ENCODE measurements at regions not wholly inside any gene's neighbourhood (a gene's known extent, or its start where the extent isn't known, plus 50 kb on each side); places are given as distances from the start of the nearest gene placed in this dataset.

GRCh38 chr6:103886951-103887350 is 972.8 kb downstream of the HACE1 start:
- Mint-ChIP-seq H3K9me3 (peaks cover 1% of the 10 kb centered on the region), H3K27ac (no peak overlapping the region), H3K27me3 (ENCODE audit: insufficient read depth) (no peaks in the 10 kb centered on the region), H3K36me3 (ENCODE audit: low read depth) (no peaks in the 10 kb centered on the region), H3K4me3 (no peak overlapping the region), H3K4me1 (no peaks in the 10 kb centered on the region)
- Histone ChIP-seq H3K27me3 (ENCODE audit: control insufficient read depth, insufficient read depth, low read length, poor library complexity, severe bottlenecking) (no peaks in the 10 kb centered on the region), H3K27ac (ENCODE audit: low read depth, low read length) (no peak overlapping the region), H3K36me3 (ENCODE audit: control insufficient read depth, insufficient read depth, low read length) (no peaks in the 10 kb centered on the region), H3K4me3 (ENCODE audit: low read length) (no peak overlapping the region), H3K4me1 (ENCODE audit: control insufficient read depth, insufficient read depth, low read length) (no peaks in the 10 kb centered on the region), H3K9ac (ENCODE audit: extremely low read depth, low read length, poor library complexity, severe bottlenecking) (no peak overlapping the region), H3K9me3 (ENCODE audit: control insufficient read depth, low read length) (no peaks in the 10 kb centered on the region)
- 94% methylated on average over 1 of the region's 1 CpG; no CpG with 5 or more reads in 1 of the 2 experiments for WGBS, 2 experiments (ENCODE audit: insufficient coverage in 1 of 2, insufficient read length in 1 of 2)
- TF ChIP-seq, protein P1, sequence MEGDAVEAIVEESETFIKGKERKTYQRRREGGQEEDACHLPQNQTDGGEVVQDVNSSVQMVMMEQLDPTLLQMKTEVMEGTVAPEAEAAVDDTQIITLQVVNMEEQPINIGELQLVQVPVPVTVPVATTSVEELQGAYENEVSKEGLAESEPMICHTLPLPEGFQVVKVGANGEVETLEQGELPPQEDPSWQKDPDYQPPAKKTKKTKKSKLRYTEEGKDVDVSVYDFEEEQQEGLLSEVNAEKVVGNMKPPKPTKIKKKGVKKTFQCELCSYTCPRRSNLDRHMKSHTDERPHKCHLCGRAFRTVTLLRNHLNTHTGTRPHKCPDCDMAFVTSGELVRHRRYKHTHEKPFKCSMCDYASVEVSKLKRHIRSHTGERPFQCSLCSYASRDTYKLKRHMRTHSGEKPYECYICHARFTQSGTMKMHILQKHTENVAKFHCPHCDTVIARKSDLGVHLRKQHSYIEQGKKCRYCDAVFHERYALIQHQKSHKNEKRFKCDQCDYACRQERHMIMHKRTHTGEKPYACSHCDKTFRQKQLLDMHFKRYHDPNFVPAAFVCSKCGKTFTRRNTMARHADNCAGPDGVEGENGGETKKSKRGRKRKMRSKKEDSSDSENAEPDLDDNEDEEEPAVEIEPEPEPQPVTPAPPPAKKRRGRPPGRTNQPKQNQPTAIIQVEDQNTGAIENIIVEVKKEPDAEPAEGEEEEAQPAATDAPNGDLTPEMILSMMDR (conservative IDR thresholded peaks at IDR 0.05): no peak
- no peak for DNase-seq

GRCh38 chr6:103885446-103885845 is 974.3 kb downstream of the HACE1 start:
- H3K36me3 ChIP-seq (ENCODE audit: control insufficient read depth, insufficient read depth, low read length): no peaks in the 10 kb centered on the region
- no peaks in the 10 kb centered on the region for H3K27me3 ChIP-seq (ENCODE audit: control insufficient read depth, insufficient read depth, low read length, poor library complexity, severe bottlenecking)
- TF ChIP-seq, protein P1 (conservative IDR thresholded peaks at IDR 0.05): no peak
- no peak overlapping the region for H3K4me3 Mint-ChIP-seq
- H3K27ac ChIP-seq (ENCODE audit: low read depth, low read length): no peak overlapping the region
- no peaks in the 10 kb centered on the region for H3K4me1 ChIP-seq (ENCODE audit: control insufficient read depth, insufficient read depth, low read length)
- 100% methylated on average over 1 of the region's 1 CpG; no CpG with 5 or more reads in 1 of the 2 experiments for WGBS, 2 experiments (ENCODE audit: insufficient coverage in 1 of 2, insufficient read length in 1 of 2)
- no peak overlapping the region for H3K27ac Mint-ChIP-seq
- H3K4me3 ChIP-seq (ENCODE audit: low read length): no peak overlapping the region
- no peak overlapping the region for H3K9ac ChIP-seq (ENCODE audit: extremely low read depth, low read length, poor library complexity, severe bottlenecking)
- H3K27me3 Mint-ChIP-seq (ENCODE audit: insufficient read depth): no peaks in the 10 kb centered on the region
- DNase-seq: no peak
- peaks cover 10% of the 10 kb centered on the region for H3K9me3 Mint-ChIP-seq
- H3K4me1 Mint-ChIP-seq: no peaks in the 10 kb centered on the region
- H3K9me3 ChIP-seq (ENCODE audit: control insufficient read depth, low read length): peaks cover 7% of the 10 kb centered on the region
- H3K36me3 Mint-ChIP-seq (ENCODE audit: low read depth): no peaks in the 10 kb centered on the region

DNA sequence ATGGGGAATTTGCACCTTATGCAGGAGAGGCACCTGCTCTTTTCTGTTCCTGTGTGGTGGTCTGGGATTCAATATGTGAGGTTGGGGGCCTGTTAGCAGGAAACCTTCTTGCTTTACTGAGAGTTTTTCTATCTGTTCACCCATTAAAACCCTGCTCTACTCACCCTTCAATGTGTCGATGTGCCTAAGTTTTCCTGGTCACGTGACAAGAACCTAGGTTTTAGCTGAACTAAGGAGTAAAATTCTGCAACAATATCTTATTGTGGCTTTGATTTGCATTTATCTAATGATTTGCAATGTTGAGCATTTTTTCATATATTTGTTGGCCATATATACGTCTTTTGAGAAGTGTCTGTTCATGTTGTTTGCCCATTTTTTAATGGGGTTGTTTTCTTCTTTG is 979.9 kb downstream of the HACE1 start:
- Histone ChIP-seq H3K4me3 (ENCODE audit: low read length) (peak overlapping the region; percentile 56), H3K4me1 (ENCODE audit: control insufficient read depth, insufficient read depth, low read length) (peaks cover 10% of the 10 kb centered on the region), H3K27me3 (ENCODE audit: control insufficient read depth, insufficient read depth, low read length, poor library complexity, severe bottlenecking) (no peaks in the 10 kb centered on the region), H3K27ac (ENCODE audit: low read depth, low read length) (no peak overlapping the region), H3K36me3 (ENCODE audit: control insufficient read depth, insufficient read depth, low read length) (no peaks in the 10 kb centered on the region), H3K9ac (ENCODE audit: extremely low read depth, low read length, poor library complexity, severe bottlenecking) (no peak overlapping the region), H3K9me3 (ENCODE audit: control insufficient read depth, low read length) (peaks cover 51% of the 10 kb centered on the region)
- no peak for DNase-seq
- Mint-ChIP-seq H3K9me3 (peaks cover 45% of the 10 kb centered on the region), H3K4me3 (no peak overlapping the region), H3K27me3 (ENCODE audit: insufficient read depth) (no peaks in the 10 kb centered on the region), H3K4me1 (peaks cover 11% of the 10 kb centered on the region), H3K27ac (no peak overlapping the region), H3K36me3 (ENCODE audit: low read depth) (peaks cover 9% of the 10 kb centered on the region)
- TF ChIP-seq, protein P1 (conservative IDR thresholded peaks at IDR 0.05): no peak
- 98 to 100% methylated on average over 3 of the region's 3 CpGs for WGBS, 2 experiments (ENCODE audit: insufficient coverage in 1 of 2, insufficient read length in 1 of 2)
